ENCODE measurements at regions not wholly inside any gene's neighbourhood (a gene's known extent, or its start where the extent isn't known, plus 50 kb on each side); places are given as distances from the start of the nearest gene placed in this dataset.
"Not testable (repeated sequence)": the region's sequence is repeated elsewhere in the genome, so short reads cannot be mapped to it uniquely, and the experiment has no call there.

DNA sequence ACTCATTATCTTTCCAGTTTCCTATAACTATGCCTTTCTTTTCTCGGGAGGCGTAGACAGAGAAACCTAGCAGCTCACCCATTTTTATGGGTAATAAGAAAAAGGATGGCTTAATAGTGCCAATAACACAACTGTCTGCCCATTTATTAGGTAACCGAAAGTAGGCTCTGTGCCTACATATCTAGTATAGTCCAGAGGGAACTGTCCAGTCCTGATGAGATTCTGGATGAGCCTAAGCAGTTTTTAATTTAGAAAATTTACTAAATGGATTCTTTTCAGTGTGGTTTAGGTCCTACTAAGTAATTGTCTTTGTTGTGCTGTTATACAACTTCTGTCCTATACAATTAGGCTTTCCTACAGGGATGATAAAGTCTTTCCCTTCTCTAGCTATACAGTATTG is 157.6 kb downstream of the UNC93B1 start:
- DNase-seq; H3K27me3 ChIP-seq (ENCODE audit: control insufficient read depth, insufficient read depth, low read length); H3K4me3 ChIP-seq (ENCODE audit: insufficient read depth, low read depth, low read length); H3K36me3 ChIP-seq (replicated peaks; ENCODE audit: control insufficient read depth, insufficient read depth, low read length): not testable (repeated sequence)

DNA sequence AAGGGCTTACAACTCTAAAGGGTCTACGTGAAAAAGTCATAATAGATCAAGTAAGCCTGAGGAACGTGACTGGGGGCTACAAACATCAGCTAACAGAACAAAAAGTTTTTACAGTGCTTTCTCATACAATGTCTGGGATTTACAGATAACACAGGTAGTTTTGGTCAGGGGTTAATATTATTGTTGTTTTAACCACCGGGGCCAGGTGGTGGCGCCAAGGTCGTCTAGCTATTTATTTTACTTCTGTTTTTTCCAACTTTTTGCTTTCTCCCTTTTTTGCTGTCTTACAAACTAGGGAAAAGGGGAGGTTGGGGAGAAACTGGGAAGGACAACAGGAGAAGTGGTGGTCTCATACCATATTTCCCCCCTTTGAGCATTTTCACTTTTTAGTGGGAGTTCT is 158.6 kb downstream of the UNC93B1 start:
- H3K36me3 ChIP-seq (replicated peaks; ENCODE audit: control insufficient read depth, insufficient read depth, low read length); H3K27me3 ChIP-seq (ENCODE audit: control insufficient read depth, insufficient read depth, low read length); H3K4me3 ChIP-seq (ENCODE audit: insufficient read depth, low read depth, low read length); DNase-seq: not testable (repeated sequence)

DNA sequence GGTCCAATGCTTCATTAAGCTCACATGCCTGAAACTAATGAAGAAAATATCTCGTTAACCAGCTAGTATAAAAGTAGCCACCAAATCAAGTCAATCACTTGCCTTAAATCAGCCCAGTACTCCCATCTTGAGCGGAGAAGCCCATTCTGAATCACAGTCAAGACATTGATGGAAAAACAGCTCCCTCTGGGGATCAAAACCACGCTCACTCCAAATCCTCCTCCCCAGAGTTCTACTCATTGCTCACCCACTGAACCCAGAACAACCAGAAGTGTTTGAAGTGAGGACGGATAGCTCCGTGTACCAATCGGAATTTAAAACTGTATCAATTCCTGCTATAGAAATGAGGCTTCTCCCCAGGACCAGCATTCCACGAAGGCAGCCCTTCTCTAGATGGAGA is 163.3 kb downstream of the UNC93B1 start:
- H3K27me3 ChIP-seq (ENCODE audit: control insufficient read depth, insufficient read depth, low read length); H3K4me3 ChIP-seq (ENCODE audit: insufficient read depth, low read depth, low read length); H3K36me3 ChIP-seq (replicated peaks; ENCODE audit: control insufficient read depth, insufficient read depth, low read length); DNase-seq: not testable (repeated sequence)

DNA sequence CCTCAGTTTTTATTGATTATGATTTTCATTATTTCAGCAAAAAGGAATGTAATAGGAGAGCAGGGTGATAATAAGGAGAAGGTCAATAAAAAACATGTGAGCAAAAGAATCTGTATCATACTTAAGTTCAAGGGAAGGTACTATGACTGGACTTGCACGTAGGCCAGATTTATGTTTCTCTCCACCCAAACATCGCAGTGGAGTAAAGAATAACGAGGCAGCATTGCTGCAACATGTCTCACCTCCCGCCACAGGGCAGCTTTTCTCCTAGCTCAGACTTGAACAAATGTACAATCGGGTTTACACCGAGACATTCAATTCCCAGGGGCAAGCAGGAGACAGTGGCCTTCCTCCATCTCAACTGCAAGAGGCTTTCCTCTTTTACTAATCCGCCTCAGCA is 155.7 kb upstream of the ALDH3B2 start:
- H3K4me3 ChIP-seq (ENCODE audit: insufficient read depth, low read depth, low read length); H3K36me3 ChIP-seq (replicated peaks; ENCODE audit: control insufficient read depth, insufficient read depth, low read length); H3K27me3 ChIP-seq (ENCODE audit: control insufficient read depth, insufficient read depth, low read length); DNase-seq: not testable (repeated sequence)

DNA sequence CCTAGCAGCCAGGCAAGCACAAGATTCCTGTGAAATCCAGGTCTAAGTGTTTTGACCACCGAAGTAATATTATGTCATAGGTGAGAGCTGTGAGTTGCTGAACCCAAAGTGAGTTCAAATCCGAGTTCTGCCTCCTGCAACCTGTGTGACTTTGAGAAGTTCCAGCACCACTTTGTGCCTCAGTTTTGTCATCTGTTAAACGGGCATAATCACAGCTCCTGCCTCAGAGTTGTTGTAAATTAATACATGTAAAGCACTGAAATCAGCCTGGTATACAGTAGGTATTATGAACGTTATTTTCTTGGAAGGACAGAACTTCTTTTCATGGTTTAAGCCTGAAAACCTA is 152.5 kb upstream of the ALDH3B2 start:
- not testable (repeated sequence) for H3K27me3 ChIP-seq (ENCODE audit: control insufficient read depth, insufficient read depth, low read length); H3K4me3 ChIP-seq (ENCODE audit: insufficient read depth, low read depth, low read length); H3K36me3 ChIP-seq (replicated peaks; ENCODE audit: control insufficient read depth, insufficient read depth, low read length); DNase-seq

DNA sequence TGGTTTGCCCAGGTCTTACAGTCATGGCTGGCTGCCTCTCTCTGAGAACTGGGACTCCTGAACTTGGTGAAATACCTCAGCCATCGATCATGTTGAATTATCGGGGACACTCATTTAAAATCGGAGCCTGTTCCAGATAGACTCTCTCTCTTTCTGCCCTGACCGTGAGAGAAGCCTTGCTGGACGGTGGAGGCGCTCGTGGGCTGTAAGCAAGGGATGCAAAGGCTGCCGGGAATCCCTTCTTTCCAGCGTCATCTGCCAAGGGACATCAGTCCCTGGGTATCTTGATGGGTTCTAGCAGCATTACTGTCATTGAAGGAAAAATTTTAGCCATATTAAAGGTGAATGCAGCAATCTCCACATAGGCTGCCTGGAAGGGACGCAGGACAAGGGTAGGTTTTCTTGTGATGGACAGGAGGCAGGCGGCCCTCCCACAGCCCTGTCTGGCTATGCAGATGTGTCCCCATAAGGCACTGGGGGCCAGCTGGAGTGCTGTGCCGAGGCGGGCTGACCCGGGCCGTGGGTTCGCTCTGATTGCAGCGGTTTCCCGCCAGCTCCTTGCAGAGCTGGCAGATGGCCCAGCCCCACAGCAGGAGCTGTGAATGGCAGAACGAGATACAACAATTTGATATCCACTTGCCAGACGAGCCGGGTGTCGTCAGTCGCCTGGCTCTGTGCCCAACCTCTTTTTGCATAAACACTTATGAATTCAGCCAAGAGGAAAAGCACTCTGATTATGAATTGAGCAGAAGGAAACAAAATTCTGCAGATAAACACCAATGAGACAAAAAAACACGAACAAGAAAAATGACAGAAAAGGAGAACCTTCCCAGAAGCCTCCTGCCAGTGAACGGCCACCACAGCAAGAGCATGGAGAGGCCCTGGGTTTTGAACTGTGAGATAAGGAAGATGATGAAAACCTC is 151.9 kb upstream of the ALDH3B2 start:
- DNase-seq: peak; percentile 28

DNA sequence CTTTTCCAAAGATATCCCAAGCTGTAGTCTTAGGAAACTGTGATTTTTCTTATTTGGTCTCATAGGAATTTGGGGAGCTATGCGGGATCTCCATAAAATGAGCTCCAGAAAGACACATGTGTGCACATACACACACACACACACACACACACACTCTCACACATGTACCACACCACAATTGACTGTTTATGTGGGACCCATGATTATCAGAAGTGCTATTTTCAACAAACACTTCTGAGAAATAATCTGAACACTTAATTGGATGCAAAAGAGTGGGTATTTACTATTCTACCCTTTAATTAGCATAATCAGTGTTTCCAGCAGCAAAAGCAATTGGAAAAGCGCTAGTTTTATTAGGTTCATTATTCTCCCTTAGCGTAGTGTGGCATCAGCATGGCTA is 150.4 kb upstream of the ALDH3B2 start:
- H3K27me3 ChIP-seq (ENCODE audit: control insufficient read depth, insufficient read depth, low read length); H3K36me3 ChIP-seq (replicated peaks; ENCODE audit: control insufficient read depth, insufficient read depth, low read length); H3K4me3 ChIP-seq (ENCODE audit: insufficient read depth, low read depth, low read length); DNase-seq: not testable (repeated sequence)

More for the DNA sequence above, 151.9 kb upstream of the ALDH3B2 start:
- not testable (repeated sequence) for H3K36me3 ChIP-seq (replicated peaks; ENCODE audit: control insufficient read depth, insufficient read depth, low read length); H3K4me3 ChIP-seq (ENCODE audit: insufficient read depth, low read depth, low read length); H3K27me3 ChIP-seq (ENCODE audit: control insufficient read depth, insufficient read depth, low read length)

DNA sequence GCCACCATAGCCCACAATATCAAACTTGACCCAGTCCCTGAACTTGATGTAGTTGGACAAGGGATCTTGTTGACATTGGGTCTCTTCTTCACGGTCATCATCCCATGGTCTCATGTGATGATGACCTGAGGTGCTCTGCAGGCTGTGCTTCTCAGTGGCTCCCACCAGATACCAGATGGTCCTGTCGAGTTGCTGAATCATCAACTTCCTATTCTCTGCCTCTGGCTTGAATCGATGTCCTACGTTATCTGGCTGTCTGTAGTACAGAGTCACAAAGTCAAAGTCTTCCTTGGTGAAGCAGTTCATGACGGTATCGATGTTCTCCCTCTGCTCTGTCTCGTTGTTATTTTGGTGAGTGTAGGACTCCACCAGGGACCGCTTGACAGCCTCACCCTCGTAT is 145.7 kb upstream of the ALDH3B2 start:
- H3K36me3 ChIP-seq (replicated peaks; ENCODE audit: control insufficient read depth, insufficient read depth, low read length): no peaks in the 10 kb centered on the region
- DNase-seq: no peak
- H3K4me3 ChIP-seq (ENCODE audit: insufficient read depth, low read depth, low read length): no peak overlapping the region
- no peaks in the 10 kb centered on the region for H3K27me3 ChIP-seq (ENCODE audit: control insufficient read depth, insufficient read depth, low read length)

DNA sequence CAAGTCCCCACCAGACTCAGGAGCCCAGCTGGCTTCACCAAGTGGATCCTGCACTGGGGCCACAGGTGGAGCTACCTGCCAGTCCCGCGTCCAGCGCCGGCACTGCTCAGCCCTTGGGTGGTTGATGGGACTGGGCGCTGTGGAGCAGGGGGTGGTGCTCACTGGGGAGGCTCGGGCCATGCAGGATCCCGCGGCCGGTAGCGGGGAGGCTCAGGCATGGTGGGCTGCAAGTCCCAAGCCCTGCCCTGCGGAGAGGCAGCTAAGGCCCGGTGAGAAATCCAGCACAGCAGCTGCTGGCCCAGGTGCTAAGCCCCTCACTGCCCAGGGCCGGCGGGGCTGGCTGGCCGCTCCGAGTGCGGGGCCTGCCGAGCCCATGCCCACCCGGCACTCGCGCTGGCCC is 143.1 kb upstream of the ALDH3B2 start:
- H3K27me3 ChIP-seq (ENCODE audit: control insufficient read depth, insufficient read depth, low read length); H3K36me3 ChIP-seq (replicated peaks; ENCODE audit: control insufficient read depth, insufficient read depth, low read length); DNase-seq: not testable (repeated sequence)

DNA sequence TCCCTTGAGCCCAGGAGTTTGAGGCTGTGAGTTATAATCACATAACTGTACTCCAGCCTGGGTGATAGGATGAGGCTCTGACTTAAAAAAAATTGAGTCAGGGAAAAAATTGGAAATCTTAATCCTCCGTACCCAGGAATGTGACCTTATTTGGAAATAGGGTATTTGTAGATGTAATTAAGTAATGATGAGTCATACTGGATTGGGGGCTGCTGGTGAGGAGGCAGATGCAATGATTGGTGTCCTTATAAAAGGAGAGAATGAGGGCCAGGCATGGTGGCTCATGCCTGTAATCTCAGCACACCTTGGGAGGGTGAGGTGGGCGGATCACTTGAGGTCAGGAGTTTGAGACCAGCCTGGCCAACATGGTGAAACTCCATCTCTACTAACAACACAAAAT is 134.9 kb upstream of the ALDH3B2 start:
- not testable (repeated sequence) for DNase-seq; H3K4me3 ChIP-seq (ENCODE audit: insufficient read depth, low read depth, low read length); H3K27me3 ChIP-seq (ENCODE audit: control insufficient read depth, insufficient read depth, low read length); H3K36me3 ChIP-seq (replicated peaks; ENCODE audit: control insufficient read depth, insufficient read depth, low read length)

More for the DNA sequence above, 143.1 kb upstream of the ALDH3B2 start:
- not testable (repeated sequence) for H3K4me3 ChIP-seq (ENCODE audit: insufficient read depth, low read depth, low read length)

DNA sequence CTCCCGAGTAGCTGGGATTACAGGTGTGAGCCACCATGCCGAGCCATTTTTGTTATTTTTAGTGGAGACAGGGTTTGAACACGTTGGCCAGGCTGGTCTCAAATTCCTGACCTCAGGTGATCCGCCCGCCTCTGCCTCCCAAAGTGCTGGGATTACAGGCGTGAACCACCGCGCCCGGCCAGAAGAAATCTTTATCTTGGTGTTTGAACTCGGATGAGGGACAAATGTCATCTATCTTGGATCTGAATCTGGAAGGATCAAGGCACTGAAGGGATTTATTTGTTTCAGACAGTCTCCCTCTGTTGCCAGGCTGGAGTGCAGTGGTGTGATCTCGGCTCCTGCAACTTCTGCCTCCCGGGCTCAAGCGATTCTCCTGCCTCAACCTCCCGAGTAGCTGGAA is 133.5 kb upstream of the ALDH3B2 start:
- DNase-seq; H3K36me3 ChIP-seq (replicated peaks; ENCODE audit: control insufficient read depth, insufficient read depth, low read length); H3K4me3 ChIP-seq (ENCODE audit: insufficient read depth, low read depth, low read length); H3K27me3 ChIP-seq (ENCODE audit: control insufficient read depth, insufficient read depth, low read length): not testable (repeated sequence)

DNA sequence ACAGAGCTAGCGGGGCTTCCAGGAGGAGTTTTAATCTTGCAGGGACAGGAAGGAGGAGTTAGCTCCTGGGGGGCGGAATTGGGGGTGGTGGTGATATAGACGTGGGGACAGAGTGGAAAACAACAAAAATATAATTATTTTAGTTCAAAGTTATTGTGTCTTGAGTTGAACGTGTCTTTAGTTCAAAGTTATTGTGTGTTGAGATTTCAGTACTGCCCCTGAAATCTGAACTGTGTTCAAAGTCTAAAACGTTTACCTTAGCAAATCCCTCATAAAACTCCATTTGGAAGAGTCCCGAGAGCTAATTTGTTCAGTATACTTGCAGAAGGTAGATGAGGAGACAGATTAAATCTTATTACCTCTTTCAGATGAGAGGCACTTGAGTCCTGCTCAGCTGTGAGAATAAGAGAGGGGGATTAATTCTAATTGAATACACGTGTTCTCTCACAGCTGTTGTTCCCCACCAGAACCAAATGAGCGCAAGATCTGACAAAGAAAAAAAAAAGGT is 132.4 kb upstream of the ALDH3B2 start:
- H3K4me3 ChIP-seq (ENCODE audit: insufficient read depth, low read depth, low read length): peak overlapping the region; percentile 53
- not testable (repeated sequence) for H3K27me3 ChIP-seq (ENCODE audit: control insufficient read depth, insufficient read depth, low read length); H3K36me3 ChIP-seq (replicated peaks; ENCODE audit: control insufficient read depth, insufficient read depth, low read length); DNase-seq

DNA sequence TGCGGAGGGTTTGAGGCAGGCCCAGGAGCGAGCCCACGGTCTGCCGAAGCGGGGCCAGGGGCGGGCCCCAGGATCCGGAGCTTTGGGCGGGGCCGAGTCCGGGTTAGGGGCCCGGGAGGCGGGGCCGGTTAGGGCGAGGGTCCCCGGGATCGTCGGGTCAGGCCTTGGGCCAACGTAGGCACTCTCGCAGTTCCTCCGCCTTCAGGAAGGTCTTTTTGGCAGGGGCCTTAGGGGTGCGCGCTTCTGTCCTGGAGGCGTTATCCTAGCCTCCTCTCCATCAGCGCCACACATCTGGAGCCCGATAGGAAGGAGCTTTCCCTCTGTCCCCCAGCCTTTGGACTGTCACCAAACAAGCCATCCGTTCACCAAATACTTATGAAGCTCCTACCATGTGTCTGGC is 131.8 kb upstream of the ALDH3B2 start:
- H3K36me3 ChIP-seq (replicated peaks; ENCODE audit: control insufficient read depth, insufficient read depth, low read length); H3K27me3 ChIP-seq (ENCODE audit: control insufficient read depth, insufficient read depth, low read length): not testable (repeated sequence)
- DNase-seq: peak; percentile 77
- peak overlapping the region; percentile 53 for H3K4me3 ChIP-seq (ENCODE audit: insufficient read depth, low read depth, low read length)

DNA sequence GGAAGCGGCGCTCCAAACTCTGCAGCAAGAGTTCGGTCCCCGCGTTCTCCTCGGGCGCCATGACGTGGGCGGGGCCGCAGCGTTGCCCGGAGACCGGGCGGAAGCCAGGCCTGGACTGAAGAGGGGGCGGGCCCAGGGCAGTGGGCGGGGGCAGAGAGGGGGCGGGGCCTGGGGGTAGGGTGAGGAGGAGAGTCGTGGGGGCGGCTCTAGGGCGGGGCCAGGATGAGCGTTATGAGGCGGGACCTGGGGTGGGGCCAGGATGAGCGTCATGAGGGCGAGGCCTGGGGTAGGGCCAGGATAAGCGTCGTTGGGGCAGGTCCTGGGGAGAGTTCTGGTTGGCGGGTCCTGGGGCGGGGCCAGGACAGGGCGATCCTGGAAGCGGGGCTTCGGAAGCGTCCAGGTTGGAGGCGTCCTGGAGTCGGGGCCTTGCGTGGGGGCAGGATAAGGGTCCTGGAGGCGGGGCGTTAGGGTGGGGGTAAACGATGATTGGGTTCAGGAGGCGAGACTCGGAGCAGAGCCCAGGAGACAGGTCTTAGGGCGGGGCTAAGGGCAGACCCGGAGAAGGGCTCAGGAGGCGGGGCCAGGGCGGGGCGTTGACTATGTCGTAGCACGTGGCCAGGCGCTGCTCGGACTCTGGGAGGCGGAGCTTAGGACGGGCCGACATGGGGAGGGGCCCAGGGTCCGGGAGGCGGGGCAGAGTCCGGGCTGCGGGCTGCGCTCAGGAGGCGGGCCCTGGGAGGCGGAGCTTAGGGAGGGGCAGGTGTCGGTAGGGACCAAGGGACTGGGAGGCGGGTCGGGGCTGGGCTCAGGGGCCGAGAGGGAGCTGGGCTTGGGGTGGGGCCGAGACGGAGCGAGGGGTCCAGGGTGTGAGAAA is 131.1 kb upstream of the ALDH3B2 start:
- not testable (repeated sequence) for H3K27me3 ChIP-seq (ENCODE audit: control insufficient read depth, insufficient read depth, low read length); H3K36me3 ChIP-seq (replicated peaks; ENCODE audit: control insufficient read depth, insufficient read depth, low read length)
- peak; percentile 98 for DNase-seq
- peak overlapping the region; percentile 75 for H3K4me3 ChIP-seq (ENCODE audit: insufficient read depth, low read depth, low read length)
